ENCODE measurements at regions not wholly inside any gene's neighbourhood (a gene's known extent, or its start where the extent isn't known, plus 50 kb on each side); places are given as distances from the start of the nearest gene placed in this dataset.

GRCh38 chr10:44089671-44090070 lies 295.2 kb downstream of the CXCL12 start (continued):
- no peak for TF ChIP-seq CTCF (IDR thresholded peaks at IDR 0.05; ENCODE audit: low read depth, low read length, missing input control)

GRCh38 chr10:44087403-44087802 lies 297.5 kb downstream of the CXCL12 start:
- no peak overlapping the region for H3K4me3 ChIP-seq (ENCODE audit: low read depth in 1 of 3, low read length in 3 of 3)
- peaks cover 0 to 4% (median 2%) of the 10 kb centered on the region in 4 donors for H3K9me3 ChIP-seq (ENCODE audit: control insufficient read depth in 4 of 4, low read length in 3 of 4)
- no peaks in the 10 kb centered on the region for H3K36me3 ChIP-seq (ENCODE audit: control insufficient read depth in 4 of 4, insufficient read depth in 3 of 4, low read depth in 1 of 4, low read length in 3 of 4)
- H3K27ac ChIP-seq (ENCODE audit: low read depth in 1 of 2, low read length in 2 of 2), result no peak overlapping the region
- no peak overlapping the region for H3K9ac ChIP-seq (ENCODE audit: low read depth in 1 of 2, low read length in 2 of 2)
- no peaks in the 10 kb centered on the region for H3K4me1 ChIP-seq (ENCODE audit: control insufficient read depth in 4 of 4, insufficient read depth in 4 of 4, low read length in 3 of 4)
- DNase-seq (ENCODE audit: low spot score), result no peak
- H3K27me3 ChIP-seq (ENCODE audit: control insufficient read depth in 4 of 4, insufficient read depth in 4 of 4, low read length in 3 of 4), result no peaks in the 10 kb centered on the region
- no peak for TF ChIP-seq SP1 (IDR thresholded peaks at IDR 0.05)
- no peak for TF ChIP-seq JUND (IDR thresholded peaks at IDR 0.05)
- TF ChIP-seq NR2F2 (IDR thresholded peaks at IDR 0.05), result no peak
- TF ChIP-seq, protein P1, sequence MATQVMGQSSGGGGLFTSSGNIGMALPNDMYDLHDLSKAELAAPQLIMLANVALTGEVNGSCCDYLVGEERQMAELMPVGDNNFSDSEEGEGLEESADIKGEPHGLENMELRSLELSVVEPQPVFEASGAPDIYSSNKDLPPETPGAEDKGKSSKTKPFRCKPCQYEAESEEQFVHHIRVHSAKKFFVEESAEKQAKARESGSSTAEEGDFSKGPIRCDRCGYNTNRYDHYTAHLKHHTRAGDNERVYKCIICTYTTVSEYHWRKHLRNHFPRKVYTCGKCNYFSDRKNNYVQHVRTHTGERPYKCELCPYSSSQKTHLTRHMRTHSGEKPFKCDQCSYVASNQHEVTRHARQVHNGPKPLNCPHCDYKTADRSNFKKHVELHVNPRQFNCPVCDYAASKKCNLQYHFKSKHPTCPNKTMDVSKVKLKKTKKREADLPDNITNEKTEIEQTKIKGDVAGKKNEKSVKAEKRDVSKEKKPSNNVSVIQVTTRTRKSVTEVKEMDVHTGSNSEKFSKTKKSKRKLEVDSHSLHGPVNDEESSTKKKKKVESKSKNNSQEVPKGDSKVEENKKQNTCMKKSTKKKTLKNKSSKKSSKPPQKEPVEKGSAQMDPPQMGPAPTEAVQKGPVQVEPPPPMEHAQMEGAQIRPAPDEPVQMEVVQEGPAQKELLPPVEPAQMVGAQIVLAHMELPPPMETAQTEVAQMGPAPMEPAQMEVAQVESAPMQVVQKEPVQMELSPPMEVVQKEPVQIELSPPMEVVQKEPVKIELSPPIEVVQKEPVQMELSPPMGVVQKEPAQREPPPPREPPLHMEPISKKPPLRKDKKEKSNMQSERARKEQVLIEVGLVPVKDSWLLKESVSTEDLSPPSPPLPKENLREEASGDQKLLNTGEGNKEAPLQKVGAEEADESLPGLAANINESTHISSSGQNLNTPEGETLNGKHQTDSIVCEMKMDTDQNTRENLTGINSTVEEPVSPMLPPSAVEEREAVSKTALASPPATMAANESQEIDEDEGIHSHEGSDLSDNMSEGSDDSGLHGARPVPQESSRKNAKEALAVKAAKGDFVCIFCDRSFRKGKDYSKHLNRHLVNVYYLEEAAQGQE (IDR thresholded peaks at IDR 0.05), result no peak
- TF ChIP-seq FOXA2 (IDR thresholded peaks at IDR 0.05), result no peak
- no peak for TF ChIP-seq ZBTB33 (IDR thresholded peaks at IDR 0.05)
- TF ChIP-seq RXRA (IDR thresholded peaks at IDR 0.05), result no peak
- no peak for TF ChIP-seq GABPA (IDR thresholded peaks at IDR 0.05 in 1 of 2, conservative IDR thresholded peaks at IDR 0.05 in 1 of 2)
- TF ChIP-seq TAF1 (conservative IDR thresholded peaks at IDR 0.05), result no peak
- no peak for TF ChIP-seq YY1 (IDR thresholded peaks at IDR 0.05)
- no peak for TF ChIP-seq CTCF (IDR thresholded peaks at IDR 0.05; ENCODE audit: low read depth, low read length, missing input control)
- no peak for TF ChIP-seq FOXA1 (IDR thresholded peaks at IDR 0.05)
- no peak for TF ChIP-seq HNF4A (conservative IDR thresholded peaks at IDR 0.05)
- no peak for TF ChIP-seq MAX (IDR thresholded peaks at IDR 0.05)
- TF ChIP-seq EGR1 (IDR thresholded peaks at IDR 0.05; ENCODE audit: low read depth in 2 of 2), result no peak
- TF ChIP-seq HNF4G (IDR thresholded peaks at IDR 0.05), result no peak
- no peak for TF ChIP-seq RAD21 (IDR thresholded peaks at IDR 0.05)
- TF ChIP-seq, protein P2, sequence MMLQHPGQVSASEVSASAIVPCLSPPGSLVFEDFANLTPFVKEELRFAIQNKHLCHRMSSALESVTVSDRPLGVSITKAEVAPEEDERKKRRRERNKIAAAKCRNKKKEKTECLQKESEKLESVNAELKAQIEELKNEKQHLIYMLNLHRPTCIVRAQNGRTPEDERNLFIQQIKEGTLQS (IDR thresholded peaks at IDR 0.05), result no peak

Measured in liver (tissue), 7 donors.